ENCODE measurements at regions not wholly inside any gene's neighbourhood (a gene's known extent, or its start where the extent isn't known, plus 50 kb on each side); places are given as distances from the start of the nearest gene placed in this dataset.

- TF ChIP-seq, protein P1, sequence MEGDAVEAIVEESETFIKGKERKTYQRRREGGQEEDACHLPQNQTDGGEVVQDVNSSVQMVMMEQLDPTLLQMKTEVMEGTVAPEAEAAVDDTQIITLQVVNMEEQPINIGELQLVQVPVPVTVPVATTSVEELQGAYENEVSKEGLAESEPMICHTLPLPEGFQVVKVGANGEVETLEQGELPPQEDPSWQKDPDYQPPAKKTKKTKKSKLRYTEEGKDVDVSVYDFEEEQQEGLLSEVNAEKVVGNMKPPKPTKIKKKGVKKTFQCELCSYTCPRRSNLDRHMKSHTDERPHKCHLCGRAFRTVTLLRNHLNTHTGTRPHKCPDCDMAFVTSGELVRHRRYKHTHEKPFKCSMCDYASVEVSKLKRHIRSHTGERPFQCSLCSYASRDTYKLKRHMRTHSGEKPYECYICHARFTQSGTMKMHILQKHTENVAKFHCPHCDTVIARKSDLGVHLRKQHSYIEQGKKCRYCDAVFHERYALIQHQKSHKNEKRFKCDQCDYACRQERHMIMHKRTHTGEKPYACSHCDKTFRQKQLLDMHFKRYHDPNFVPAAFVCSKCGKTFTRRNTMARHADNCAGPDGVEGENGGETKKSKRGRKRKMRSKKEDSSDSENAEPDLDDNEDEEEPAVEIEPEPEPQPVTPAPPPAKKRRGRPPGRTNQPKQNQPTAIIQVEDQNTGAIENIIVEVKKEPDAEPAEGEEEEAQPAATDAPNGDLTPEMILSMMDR (conservative IDR thresholded peaks at IDR 0.05) = no peak
Observed at GRCh38 chr7:68918621-68919020, 679.7 kb upstream of the AUTS2 start.

DNA sequence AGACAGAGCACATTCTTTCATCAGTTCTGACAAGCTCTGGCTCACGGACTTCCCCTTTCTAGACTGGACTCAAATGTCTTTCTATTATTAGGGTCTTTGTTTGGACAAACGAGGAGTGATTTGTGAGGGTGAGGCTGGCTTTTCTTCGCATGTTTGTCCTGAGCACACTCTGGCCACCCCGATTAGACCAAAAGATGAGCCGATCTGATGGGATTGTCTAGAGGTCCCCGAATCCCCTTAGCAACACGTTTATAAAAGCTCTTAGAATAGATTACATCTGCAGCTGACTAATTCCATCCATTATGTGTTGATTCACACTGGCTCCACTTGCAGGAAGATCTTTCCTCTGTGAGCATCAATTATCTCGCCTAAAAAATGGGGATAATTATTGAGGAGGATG lies 675.4 kb upstream of the AUTS2 start:
- TF ChIP-seq, protein P1 (conservative IDR thresholded peaks at IDR 0.05) = no peak
- H3K27ac ChIP-seq = no peak overlapping the region

More at GRCh38 chr7:68918621-68919020, 679.7 kb upstream of the AUTS2 start:
- no peak overlapping the region for H3K27ac ChIP-seq

DNA sequence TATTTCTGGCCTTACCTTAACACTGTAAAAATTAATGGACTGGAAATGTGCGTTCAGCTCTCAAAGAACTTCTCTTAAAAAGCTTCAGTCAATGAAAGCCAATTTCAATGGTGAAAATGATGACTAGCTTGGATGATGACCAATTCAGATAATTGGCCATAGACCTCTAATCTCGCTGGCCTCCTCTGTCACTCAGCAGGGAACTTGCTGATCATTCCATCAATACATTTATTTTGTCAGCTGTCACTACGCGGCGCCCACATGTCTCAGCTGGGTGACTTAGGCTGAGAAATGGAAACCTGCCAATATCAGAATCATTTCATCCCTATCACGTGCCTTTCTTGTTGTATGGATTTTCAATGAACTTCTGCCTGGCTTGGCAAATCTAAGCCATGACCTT lies 673.0 kb upstream of the AUTS2 start:
- TF ChIP-seq, protein P1 (conservative IDR thresholded peaks at IDR 0.05) = no peak
- H3K27ac ChIP-seq = no peak overlapping the region

DNA sequence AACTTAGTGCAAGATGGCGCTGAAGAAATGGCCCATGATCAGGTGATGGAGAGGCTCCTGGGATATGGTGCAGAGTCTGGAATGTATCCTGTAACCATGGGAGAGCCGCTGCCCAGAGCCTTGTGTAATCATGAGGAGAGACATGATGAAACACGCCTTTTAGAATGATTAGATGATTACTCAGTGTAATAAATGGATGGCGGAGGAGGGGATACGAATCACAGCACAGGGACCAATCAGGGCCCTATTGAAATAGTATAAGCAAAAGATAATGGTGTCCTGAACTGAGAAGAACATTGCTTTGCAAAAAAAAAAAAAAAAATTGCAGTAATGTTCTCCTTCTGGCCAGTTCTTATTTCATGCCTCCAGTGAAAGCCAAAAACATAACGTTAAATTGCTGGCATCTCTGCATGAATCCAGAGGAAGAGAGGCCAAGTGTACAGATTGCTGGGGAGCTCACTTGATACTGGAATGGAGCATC lies 668.5 kb upstream of the AUTS2 start:
- TF ChIP-seq, protein P1 (conservative IDR thresholded peaks at IDR 0.05) = no peak
- H3K27ac ChIP-seq = no peak overlapping the region

GRCh38 chr7:68936471-68937035 lies 661.7 kb upstream of the AUTS2 start:
- TF ChIP-seq, protein P1 (conservative IDR thresholded peaks at IDR 0.05) = no peak
- H3K27ac ChIP-seq = no peak overlapping the region

- H3K27ac ChIP-seq = no peak overlapping the region
- TF ChIP-seq, protein P1 (conservative IDR thresholded peaks at IDR 0.05) = no peak
Observed at GRCh38 chr7:68938151-68938550, 660.1 kb upstream of the AUTS2 start.

GRCh38 chr7:68943786-68944185 lies 654.5 kb upstream of the AUTS2 start:
- H3K27ac ChIP-seq = no peak overlapping the region
- TF ChIP-seq, protein P1 (conservative IDR thresholded peaks at IDR 0.05) = no peak

Data from VCaP (cell line).